Breast epithelium (tissue), 3 donors: ENCODE measurements at regions not wholly inside any gene's neighbourhood (a gene's known extent, or its start where the extent isn't known, plus 50 kb on each side); places are given as distances from the start of the nearest gene placed in this dataset.

Experiments
- POLR2A ChIP-seq: fragments of 450-650 bp; IDR thresholded peaks from one replicate; pipeline ENCODE4 v1.6.1; 2016; ENCODE audit warnings: antibody characterized with exemption, mild to moderate bottlenecking, moderate library complexity
- POLR2AphosphoS5 ChIP-seq, 3 donors: sonication (generic); formaldehyde crosslinking; IDR thresholded peaks; one replicate each; pipeline ENCODE4 v1.6.1; 2017; ENCODE audit warnings: antibody characterized with exemption in 3 of 3
- TF ChIP-seq, protein P1 (sequence below), 3 donors: fragments of 450-650 bp; IDR thresholded peaks; one replicate each; pipeline ENCODE4 v1.5.1; 2016 to 2017; ENCODE audit warnings: antibody characterized with exemption in 3 of 3, mild to moderate bottlenecking in 3 of 3, moderate library complexity in 3 of 3

DNA sequence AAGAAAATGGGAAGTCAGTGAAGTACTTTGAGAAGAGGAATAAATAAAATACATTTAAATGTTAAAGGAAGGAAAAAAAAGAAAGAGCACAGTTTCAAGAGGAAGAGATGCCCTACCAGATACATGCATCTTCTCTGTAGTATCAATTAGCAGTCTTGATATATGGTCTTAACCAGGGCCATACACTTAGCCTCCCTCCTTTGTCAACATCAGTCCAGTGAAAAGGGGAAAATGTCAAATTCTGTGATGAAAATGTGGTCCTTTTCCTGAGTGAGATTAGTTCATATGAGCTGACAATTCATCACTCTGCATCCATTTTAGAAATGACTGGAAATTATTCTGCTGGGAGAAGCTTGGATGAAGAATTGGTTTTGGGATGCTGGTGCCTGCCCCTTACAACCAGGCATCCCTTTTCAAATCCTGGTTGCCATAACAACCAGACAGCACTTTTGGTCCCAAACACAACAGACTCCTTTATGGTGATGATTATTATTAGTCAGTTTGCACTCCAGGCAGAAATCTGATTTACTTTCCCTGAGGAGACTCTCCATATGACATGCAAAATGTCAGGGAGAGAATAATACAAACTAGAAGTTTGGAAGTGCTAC, 933.6 kb upstream of the CDH8 start:
- TF ChIP-seq POLR2A (no peak), POLR2AphosphoS5 (IDR thresholded peaks at IDR 0.05) (no peak)
- TF ChIP-seq, protein P1, sequence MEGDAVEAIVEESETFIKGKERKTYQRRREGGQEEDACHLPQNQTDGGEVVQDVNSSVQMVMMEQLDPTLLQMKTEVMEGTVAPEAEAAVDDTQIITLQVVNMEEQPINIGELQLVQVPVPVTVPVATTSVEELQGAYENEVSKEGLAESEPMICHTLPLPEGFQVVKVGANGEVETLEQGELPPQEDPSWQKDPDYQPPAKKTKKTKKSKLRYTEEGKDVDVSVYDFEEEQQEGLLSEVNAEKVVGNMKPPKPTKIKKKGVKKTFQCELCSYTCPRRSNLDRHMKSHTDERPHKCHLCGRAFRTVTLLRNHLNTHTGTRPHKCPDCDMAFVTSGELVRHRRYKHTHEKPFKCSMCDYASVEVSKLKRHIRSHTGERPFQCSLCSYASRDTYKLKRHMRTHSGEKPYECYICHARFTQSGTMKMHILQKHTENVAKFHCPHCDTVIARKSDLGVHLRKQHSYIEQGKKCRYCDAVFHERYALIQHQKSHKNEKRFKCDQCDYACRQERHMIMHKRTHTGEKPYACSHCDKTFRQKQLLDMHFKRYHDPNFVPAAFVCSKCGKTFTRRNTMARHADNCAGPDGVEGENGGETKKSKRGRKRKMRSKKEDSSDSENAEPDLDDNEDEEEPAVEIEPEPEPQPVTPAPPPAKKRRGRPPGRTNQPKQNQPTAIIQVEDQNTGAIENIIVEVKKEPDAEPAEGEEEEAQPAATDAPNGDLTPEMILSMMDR (IDR thresholded peaks at IDR 0.05) = no peak
